Activated naive CD8-positive, alpha-beta T cell treated with anti-CD3 and anti-CD28 coated beads for 36 hours (primary cell): ENCODE measurements at regions not wholly inside any gene's neighbourhood (a gene's known extent, or its start where the extent isn't known, plus 50 kb on each side); places are given as distances from the start of the nearest gene placed in this dataset.

Experiments used
- DNase-seq: peaks from one replicate; pipeline ENCODE4 v3.0.0; 2021
- H3K27ac Mint-ChIP-seq: one replicate; pipeline ENCODE4 v1.8.0; 2022; ENCODE audit warnings: mild to moderate bottlenecking, moderate library complexity, mixed read lengths
- H3K27me3 Mint-ChIP-seq: one replicate; pipeline ENCODE4 v1.8.0; 2022; ENCODE audit warnings: mild to moderate bottlenecking, mixed read lengths
- H3K36me3 Mint-ChIP-seq: one replicate; pipeline ENCODE4 v1.8.0; 2021; ENCODE audit warnings: mild to moderate bottlenecking, mixed read lengths
- H3K4me1 Mint-ChIP-seq: one replicate; pipeline ENCODE4 v1.8.0; 2021; ENCODE audit warnings: mixed read lengths
- H3K4me3 Mint-ChIP-seq: one replicate; pipeline ENCODE4 v1.8.0; 2022; ENCODE audit warnings: mild to moderate bottlenecking, moderate library complexity, mixed read lengths
- H3K9me3 Mint-ChIP-seq: one replicate; pipeline ENCODE4 v1.8.0; 2022; ENCODE audit warnings: mixed read lengths

- H3K27me3 Mint-ChIP-seq, result peaks cover 17% of the 10 kb centered on the region
- peaks cover under 1% of the 10 kb centered on the region for H3K9me3 Mint-ChIP-seq
- H3K4me3 Mint-ChIP-seq, result no peak overlapping the region
- no peaks in the 10 kb centered on the region for H3K4me1 Mint-ChIP-seq
- DNase-seq, result no peak
- no peaks in the 10 kb centered on the region for H3K36me3 Mint-ChIP-seq
- no peak overlapping the region for H3K27ac Mint-ChIP-seq
Measured at GRCh38 chr13:112142401-112142930, 75.5 kb downstream of the SOX1 start.

- peaks cover 17% of the 10 kb centered on the region for H3K27me3 Mint-ChIP-seq
- no peak for DNase-seq
- no peaks in the 10 kb centered on the region for H3K4me1 Mint-ChIP-seq
- H3K36me3 Mint-ChIP-seq, result no peaks in the 10 kb centered on the region
- H3K27ac Mint-ChIP-seq, result no peak overlapping the region
- no peak overlapping the region for H3K4me3 Mint-ChIP-seq
- peaks cover 1% of the 10 kb centered on the region for H3K9me3 Mint-ChIP-seq
Measured at GRCh38 chr13:112143046-112143752, 76.2 kb downstream of the SOX1 start.

GRCh38 chr13:112143753-112144615 lies 77.0 kb downstream of the SOX1 start:
- H3K4me1 Mint-ChIP-seq, result no peaks in the 10 kb centered on the region
- DNase-seq, result no peak
- no peak overlapping the region for H3K4me3 Mint-ChIP-seq
- H3K9me3 Mint-ChIP-seq, result peaks cover 5% of the 10 kb centered on the region
- H3K27me3 Mint-ChIP-seq, result peaks cover 17% of the 10 kb centered on the region
- no peak overlapping the region for H3K27ac Mint-ChIP-seq
- H3K36me3 Mint-ChIP-seq, result no peaks in the 10 kb centered on the region

GRCh38 chr13:112144616-112145550 lies 77.9 kb downstream of the SOX1 start:
- H3K9me3 Mint-ChIP-seq, result peaks cover 5% of the 10 kb centered on the region
- no peaks in the 10 kb centered on the region for H3K4me1 Mint-ChIP-seq
- DNase-seq, result no peak
- H3K36me3 Mint-ChIP-seq, result no peaks in the 10 kb centered on the region
- peaks cover 17% of the 10 kb centered on the region for H3K27me3 Mint-ChIP-seq
- H3K4me3 Mint-ChIP-seq, result no peak overlapping the region
- H3K27ac Mint-ChIP-seq, result no peak overlapping the region

GRCh38 chr13:112145551-112146360 lies 78.8 kb downstream of the SOX1 start:
- Mint-ChIP-seq H3K9me3 (peaks cover 5% of the 10 kb centered on the region), H3K27ac (no peak overlapping the region), H3K4me1 (no peaks in the 10 kb centered on the region), H3K27me3 (peaks cover 12% of the 10 kb centered on the region), H3K36me3 (no peaks in the 10 kb centered on the region), H3K4me3 (no peak overlapping the region)
- DNase-seq, result no peak

DNA sequence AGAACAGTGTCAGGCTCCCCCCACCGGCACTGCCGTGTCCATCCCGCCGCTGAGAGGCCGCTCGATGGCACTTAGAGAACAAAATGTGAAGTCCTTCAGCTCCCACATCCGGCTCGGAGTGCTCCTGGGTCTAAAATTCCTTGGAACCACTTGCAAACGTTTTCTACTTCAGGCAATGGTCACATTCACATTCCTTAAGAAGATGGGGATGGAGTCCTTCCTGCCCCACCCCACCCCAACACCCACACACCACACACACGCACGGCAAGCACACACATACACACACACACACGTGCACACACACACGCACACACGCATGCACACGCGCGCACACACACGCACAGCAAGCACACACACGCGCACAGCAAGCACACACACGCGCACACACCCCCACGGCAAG lies 83.4 kb downstream of the SOX1 start:
- H3K27ac Mint-ChIP-seq, result no peak overlapping the region
- no peaks in the 10 kb centered on the region for H3K36me3 Mint-ChIP-seq
- peaks cover 5% of the 10 kb centered on the region for H3K9me3 Mint-ChIP-seq
- H3K4me1 Mint-ChIP-seq, result no peaks in the 10 kb centered on the region
- DNase-seq, result no peak
- H3K27me3 Mint-ChIP-seq, result peaks cover 10% of the 10 kb centered on the region
- no peak overlapping the region for H3K4me3 Mint-ChIP-seq

DNA sequence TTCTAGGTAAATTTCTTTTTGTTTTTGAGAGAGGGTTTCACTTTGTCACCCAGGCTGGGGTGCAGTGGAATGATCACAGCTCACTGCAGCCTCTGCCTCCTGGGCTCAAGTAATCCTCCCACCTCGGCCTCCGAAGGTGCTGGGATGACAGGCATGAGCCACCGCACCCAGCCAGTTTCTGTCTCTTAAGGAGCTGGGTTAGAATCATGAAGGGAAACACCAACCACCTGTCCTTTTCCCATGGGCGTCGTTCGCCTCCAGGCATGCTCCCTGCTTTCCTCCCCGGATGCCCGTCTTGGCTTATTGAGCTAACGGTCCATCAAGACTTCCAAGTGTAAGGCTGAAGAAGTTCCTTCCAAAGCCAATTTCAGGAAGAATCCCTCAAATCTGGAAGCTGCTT lies 85.9 kb downstream of the SOX1 start:
- H3K27ac Mint-ChIP-seq, result no peak overlapping the region
- H3K4me3 Mint-ChIP-seq, result no peak overlapping the region
- peaks cover 5% of the 10 kb centered on the region for H3K9me3 Mint-ChIP-seq
- no peaks in the 10 kb centered on the region for H3K4me1 Mint-ChIP-seq
- H3K36me3 Mint-ChIP-seq, result no peaks in the 10 kb centered on the region
- H3K27me3 Mint-ChIP-seq, result peaks cover 10% of the 10 kb centered on the region
- no peak for DNase-seq

DNA sequence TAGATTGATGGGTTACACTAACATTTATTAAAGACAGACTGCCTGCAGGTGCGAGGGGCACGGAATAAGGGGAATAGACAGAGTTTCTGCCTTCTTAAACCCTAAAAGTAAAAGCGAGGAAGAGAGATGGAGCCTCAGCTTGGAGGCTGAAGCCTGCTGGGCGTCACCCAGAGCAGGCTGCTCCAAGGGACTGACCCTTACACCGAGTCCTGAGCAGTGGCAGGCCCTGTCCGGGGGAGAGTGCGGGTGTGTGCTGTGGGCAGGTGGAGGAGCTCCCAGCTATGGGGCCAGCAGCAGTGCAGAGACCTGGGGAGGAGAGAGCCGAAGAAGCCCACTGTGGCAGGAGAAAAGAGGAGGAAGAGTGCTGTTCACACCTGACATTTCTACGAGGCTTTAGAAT lies 86.4 kb downstream of the SOX1 start:
- DNase-seq, result no peak
- peaks cover 5% of the 10 kb centered on the region for H3K9me3 Mint-ChIP-seq
- no peaks in the 10 kb centered on the region for H3K36me3 Mint-ChIP-seq
- H3K27ac Mint-ChIP-seq, result no peak overlapping the region
- H3K27me3 Mint-ChIP-seq, result peaks cover 10% of the 10 kb centered on the region
- H3K4me1 Mint-ChIP-seq, result no peaks in the 10 kb centered on the region
- H3K4me3 Mint-ChIP-seq, result no peak overlapping the region

DNA sequence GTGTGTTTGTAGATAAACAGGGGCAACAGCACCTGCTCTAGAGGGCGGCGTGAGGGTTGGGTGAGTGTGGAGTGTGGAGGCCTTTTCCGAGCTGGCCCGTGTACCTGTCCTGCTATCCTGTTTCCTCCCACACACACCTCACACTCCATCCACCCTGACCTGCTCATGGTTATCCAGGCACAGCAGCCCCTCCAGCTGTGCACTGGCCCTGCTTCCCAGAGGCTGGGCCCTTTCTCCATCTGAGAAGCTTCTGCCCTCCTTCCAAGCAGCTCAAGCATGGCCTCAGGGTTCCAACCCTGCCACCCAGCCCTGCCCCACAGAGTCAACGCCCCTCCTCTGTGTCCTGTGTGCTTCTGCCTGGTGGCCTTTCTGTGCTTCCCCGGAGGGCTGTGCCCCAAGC lies 86.9 kb downstream of the SOX1 start:
- H3K4me3 Mint-ChIP-seq, result no peak overlapping the region
- H3K36me3 Mint-ChIP-seq, result no peaks in the 10 kb centered on the region
- H3K4me1 Mint-ChIP-seq, result no peaks in the 10 kb centered on the region
- peaks cover 14% of the 10 kb centered on the region for H3K27me3 Mint-ChIP-seq
- no peak for DNase-seq
- H3K9me3 Mint-ChIP-seq, result peaks cover 2% of the 10 kb centered on the region
- H3K27ac Mint-ChIP-seq, result no peak overlapping the region

DNA sequence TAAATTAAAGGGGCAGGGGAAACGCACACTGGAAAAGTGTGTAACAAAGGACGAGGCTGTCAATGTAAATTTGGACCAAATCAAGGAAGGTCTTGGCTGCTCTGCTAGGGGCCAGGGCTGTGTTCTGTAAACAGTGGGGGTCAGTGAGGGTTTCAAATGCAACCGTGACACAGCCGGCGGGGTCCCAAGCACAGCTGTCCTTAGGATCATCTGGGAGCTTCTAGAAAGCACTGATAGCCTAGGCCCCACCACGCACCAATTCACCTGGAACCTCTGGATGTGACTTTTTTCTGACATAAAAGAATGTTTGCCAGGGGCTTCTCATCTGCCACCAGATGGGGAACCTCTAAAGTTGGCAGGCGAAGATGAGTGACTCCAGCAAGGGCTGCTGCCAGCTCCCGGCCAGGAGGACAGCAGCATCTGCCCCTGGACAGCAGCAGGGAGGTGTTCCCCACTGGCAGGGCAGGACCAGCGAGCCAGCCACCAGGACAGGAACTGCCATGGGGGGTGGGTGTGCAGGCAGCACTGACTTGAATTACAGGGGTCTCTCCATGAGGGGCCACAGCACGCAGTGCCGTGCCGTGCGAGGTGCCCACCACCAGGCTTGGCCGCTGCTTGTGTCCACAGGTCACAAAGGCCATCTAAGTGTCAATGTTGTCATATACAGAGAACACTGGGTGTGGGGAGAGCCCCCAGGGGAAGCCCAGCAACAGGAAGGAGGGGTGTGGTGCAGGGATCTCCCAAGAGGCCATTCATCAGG lies 87.5 kb downstream of the SOX1 start:
- Mint-ChIP-seq H3K27me3 (peaks cover 21% of the 10 kb centered on the region), H3K4me1 (no peaks in the 10 kb centered on the region), H3K27ac (no peak overlapping the region), H3K4me3 (no peak overlapping the region), H3K36me3 (no peaks in the 10 kb centered on the region), H3K9me3 (peaks cover 1% of the 10 kb centered on the region)
- DNase-seq, result no peak

GRCh38 chr13:112158961-112159360 lies 92.0 kb downstream of the SOX1 start:
- Mint-ChIP-seq H3K4me3 (no peak overlapping the region), H3K9me3 (peaks cover 1% of the 10 kb centered on the region), H3K4me1 (no peaks in the 10 kb centered on the region), H3K27me3 (peaks cover 46% of the 10 kb centered on the region), H3K27ac (no peak overlapping the region), H3K36me3 (no peaks in the 10 kb centered on the region)
- no peak for DNase-seq

GRCh38 chr13:112159575-112160547 lies 92.9 kb downstream of the SOX1 start:
- Mint-ChIP-seq H3K27me3 (peaks cover 43% of the 10 kb centered on the region), H3K36me3 (no peaks in the 10 kb centered on the region), H3K4me3 (no peak overlapping the region), H3K27ac (no peak overlapping the region), H3K4me1 (no peaks in the 10 kb centered on the region), H3K9me3 (peaks cover 1% of the 10 kb centered on the region)
- no peak for DNase-seq

DNA sequence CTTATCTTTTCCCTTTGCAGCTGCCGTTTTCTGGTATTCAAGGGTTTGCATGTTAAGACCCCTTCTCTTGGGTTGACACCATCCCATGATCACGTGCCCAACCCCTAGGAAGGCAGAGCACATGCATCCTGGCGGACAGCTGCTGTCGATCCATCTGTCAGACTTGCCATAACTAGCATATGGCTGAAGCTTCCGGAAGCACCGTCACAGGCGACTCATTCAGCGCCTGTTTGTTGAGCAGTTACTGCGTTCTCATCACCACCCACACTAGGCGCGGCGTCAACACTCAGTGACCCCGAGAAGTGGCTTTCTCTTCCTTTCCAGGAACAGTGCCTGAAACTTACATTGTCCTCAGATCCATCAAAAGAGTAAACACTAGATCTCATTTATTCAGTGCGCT lies 93.6 kb downstream of the SOX1 start:
- peaks cover 1% of the 10 kb centered on the region for H3K9me3 Mint-ChIP-seq
- DNase-seq, result no peak
- no peaks in the 10 kb centered on the region for H3K4me1 Mint-ChIP-seq
- peaks cover 46% of the 10 kb centered on the region for H3K27me3 Mint-ChIP-seq
- H3K4me3 Mint-ChIP-seq, result no peak overlapping the region
- no peak overlapping the region for H3K27ac Mint-ChIP-seq
- H3K36me3 Mint-ChIP-seq, result no peaks in the 10 kb centered on the region
